IPS-20b (cell line): ENCODE measurements at regions not wholly inside any gene's neighbourhood (a gene's known extent, or its start where the extent isn't known, plus 50 kb on each side); places are given as distances from the start of the nearest gene placed in this dataset.
A peak's percentile ranks its signal among the peaks of the same experiment; 100 is the strongest.

Source experiments
- H3K27ac ChIP-seq: one replicate; pipeline ENCODE4 v1.5.1; 2013; ENCODE audit warnings: low read length
- H3K27me3 ChIP-seq: 2 replicates; pipeline ENCODE4 v1.6.1; 2013; ENCODE audit warnings: mild to moderate bottlenecking, low read length, inconsistent platforms; ENCODE audit not compliant: insufficient read depth
- H3K36me3 ChIP-seq: 2 replicates; pipeline ENCODE4 v1.6.1; 2013; ENCODE audit warnings: low read depth, mild to moderate bottlenecking, inconsistent platforms, low read length, moderate library complexity; ENCODE audit not compliant: insufficient read depth
- H3K4me1 ChIP-seq: 2 replicates; pipeline ENCODE4 v1.6.1; 2013; ENCODE audit warnings: mild to moderate bottlenecking, control low read depth, inconsistent platforms, low read length, moderate library complexity; ENCODE audit not compliant: insufficient read depth
- H3K4me3 ChIP-seq: 2 replicates; pipeline ENCODE4 v1.5.1; 2013; ENCODE audit warnings: mild to moderate bottlenecking, low read length, inconsistent platforms
- H3K9ac ChIP-seq: 2 replicates; pipeline ENCODE4 v1.6.1; 2013; ENCODE audit warnings: low read depth, mild to moderate bottlenecking, inconsistent platforms, low read length, moderate library complexity
- H3K9me3 ChIP-seq: 2 replicates; pipeline ENCODE4 v1.6.1; 2013; ENCODE audit warnings: mild to moderate bottlenecking, low read depth, low read length, inconsistent platforms; ENCODE audit not compliant: insufficient read depth

- Histone ChIP-seq H3K27ac (no peak overlapping the region), H3K4me3 (no peak overlapping the region), H3K4me1 (peaks cover 5% of the 10 kb centered on the region; the same call in 1 of the 2 replicates), H3K36me3 (no peaks in the 10 kb centered on the region), H3K9ac (no peak overlapping the region), H3K27me3 (no peaks in the 10 kb centered on the region), H3K9me3 (no peaks in the 10 kb centered on the region)
These were observed 54.9 kb upstream of the BLID start for GRCh38 chr11:122170815-122171475.

- no peaks in the 10 kb centered on the region for H3K9me3 ChIP-seq
- no peak overlapping the region for H3K9ac ChIP-seq
- no peak overlapping the region for H3K4me3 ChIP-seq
- H3K27ac ChIP-seq, result no peak overlapping the region
- no peaks in the 10 kb centered on the region for H3K27me3 ChIP-seq
- peaks cover 5% of the 10 kb centered on the region; the same call in 1 of the 2 replicates for H3K4me1 ChIP-seq
- H3K36me3 ChIP-seq, result no peaks in the 10 kb centered on the region
These were observed 52.2 kb upstream of the BLID start for GRCh38 chr11:122168218-122168617.

GRCh38 chr11:122167100-122167499 is 51.1 kb upstream of the BLID start:
- Histone ChIP-seq H3K4me3 (peak overlapping the region; percentile 4; the same call in 1 of the 2 replicates), H3K36me3 (no peaks in the 10 kb centered on the region), H3K27me3 (no peaks in the 10 kb centered on the region), H3K9me3 (no peaks in the 10 kb centered on the region), H3K9ac (no peak overlapping the region), H3K27ac (no peak overlapping the region), H3K4me1 (peaks cover 5% of the 10 kb centered on the region; the same call in 1 of the 2 replicates)

GRCh38 chr11:122165607-122166371 is 49.8 kb upstream of the BLID start:
- no peaks in the 10 kb centered on the region for H3K36me3 ChIP-seq
- no peaks in the 10 kb centered on the region for H3K9me3 ChIP-seq
- no peaks in the 10 kb centered on the region for H3K27me3 ChIP-seq
- H3K27ac ChIP-seq, result no peak overlapping the region
- peaks cover 5% of the 10 kb centered on the region; the same call in 1 of the 2 replicates for H3K4me1 ChIP-seq
- no peak overlapping the region for H3K9ac ChIP-seq
- H3K4me3 ChIP-seq, result no peak overlapping the region
